Gastrocnemius medialis (tissue), 4 donors: ENCODE measurements at regions not wholly inside any gene's neighbourhood (a gene's known extent, or its start where the extent isn't known, plus 50 kb on each side); places are given as distances from the start of the nearest gene placed in this dataset.

Source experiments
- ATAC-seq, 2 donors: fragments of 150-250 bp; one replicate each; pipeline ENCODE4 v1.9.1; 2016
- DNase-seq, 2 donors: peaks; one replicate each; pipeline ENCODE4 v3.0.0-alpha.2; 2019
- H3K27ac ChIP-seq, 4 donors: fragments of 200-600 bp; sonication (generic); 1 replicate in 1 of 4; 2 replicates in 3 of 4; pipeline ENCODE4 v1.5.1; 2016 to 2018; ENCODE audit warnings: mild to moderate bottlenecking in 2 of 4, moderate library complexity in 1 of 4
- H3K27me3 ChIP-seq, 3 donors: fragments of 200-600 bp; sonication (generic) in 2 of 3; 1 replicate in 1 of 3; 2 replicates in 2 of 3; pipeline versions ENCODE4 v1.5.1 to v1.6.0; 2016 to 2019; ENCODE audit warnings: mild to moderate bottlenecking in 1 of 3, moderate library complexity in 1 of 3
- H3K36me3 ChIP-seq, 2 donors: fragments of 200-600 bp; sonication (generic) in 1 of 2; one replicate each; pipeline ENCODE4 v1.5.1; 2017 to 2018
- H3K4me1 ChIP-seq, 2 donors: fragments of 200-600 bp; sonication (generic) in 1 of 2; one replicate each; pipeline ENCODE4 v1.5.1; 2016 to 2017; ENCODE audit warnings: mild to moderate bottlenecking in 2 of 2
- H3K4me3 ChIP-seq, 4 donors: fragments of 200-600 bp; sonication (generic) in 3 of 4; 1 replicate in 1 of 4; 2 replicates in 3 of 4; pipeline ENCODE4 v1.5.1; 2016 to 2019; ENCODE audit warnings: mild to moderate bottlenecking in 2 of 4
- H3K9me3 ChIP-seq, 3 donors: fragments of 200-600 bp; sonication (generic) in 2 of 3; 1 replicate in 1 of 3; 2 replicates in 2 of 3; pipeline ENCODE4 v1.5.1; 2016 to 2019
- POLR2A ChIP-seq, 2 donors: fragments of 450-650 bp; IDR thresholded peaks; one replicate each; pipeline ENCODE4 v1.6.1; 2017; ENCODE audit warnings: antibody characterized with exemption in 2 of 2, mild to moderate bottlenecking in 2 of 2, moderate library complexity in 2 of 2
- in situ Hi-C, 4 donors: fragments of 200-750 bp; cut with MboI; loops; one replicate each; pipeline versions ENCODE4 v1.15.0 to v1.8.0; 2017; ENCODE audit warnings: low sequenced_read_pairs in 4 of 4
- intact Hi-C: fragments of 100-400 bp; cut with DNase I; formaldehyde crosslinking; loops from one replicate; pipeline ENCODE4 v1.15.1; 2023; ENCODE audit warnings: low total_unique reads
- TF ChIP-seq, protein P1 (sequence below), 5 experiments: fragments of 450-650 bp in 3 of 5; fragments of 200-600 bp in 2 of 5; sonication (generic) in 2 of 5; IDR thresholded peaks in 4 of 5; conservative IDR thresholded peaks in 1 of 5; 1 replicate in 4 of 5; 2 replicates in 1 of 5; pipeline ENCODE4 v1.5.1; 2016 to 2019; ENCODE audit warnings: antibody characterized with exemption in 5 of 5, mild to moderate bottlenecking in 3 of 5, moderate library complexity in 3 of 5

DNA sequence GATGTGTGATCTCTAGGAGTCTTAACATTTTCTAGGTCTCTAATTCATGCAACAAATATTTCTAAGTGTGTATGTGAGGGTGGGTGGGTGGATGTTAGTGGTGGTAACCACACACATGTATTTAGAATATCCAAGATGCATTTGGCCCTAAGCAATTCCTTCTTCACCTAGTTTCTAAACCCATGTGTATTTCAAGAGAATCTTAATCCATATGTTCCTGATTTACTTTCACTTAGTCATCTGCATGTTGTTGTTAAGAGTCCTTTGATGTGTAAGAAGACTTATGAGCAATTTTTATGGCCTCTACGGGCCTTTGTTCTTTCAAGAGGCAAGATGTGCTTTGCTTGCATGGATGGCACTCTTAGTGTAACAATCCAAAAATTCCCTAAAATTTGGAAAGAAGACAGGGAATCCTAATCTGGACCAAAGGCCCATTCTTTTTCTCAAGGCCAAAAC, 282.6 kb downstream of the SPATA31D1 start:
- Histone ChIP-seq H3K9me3 (no peaks in the 10 kb centered on the region), H3K27ac (no peak overlapping the region), H3K36me3 (no peaks in the 10 kb centered on the region), H3K4me3 (no peak overlapping the region), H3K27me3 (no peaks in the 10 kb centered on the region), H3K4me1 (no peaks in the 10 kb centered on the region)
- TF ChIP-seq, protein P1, sequence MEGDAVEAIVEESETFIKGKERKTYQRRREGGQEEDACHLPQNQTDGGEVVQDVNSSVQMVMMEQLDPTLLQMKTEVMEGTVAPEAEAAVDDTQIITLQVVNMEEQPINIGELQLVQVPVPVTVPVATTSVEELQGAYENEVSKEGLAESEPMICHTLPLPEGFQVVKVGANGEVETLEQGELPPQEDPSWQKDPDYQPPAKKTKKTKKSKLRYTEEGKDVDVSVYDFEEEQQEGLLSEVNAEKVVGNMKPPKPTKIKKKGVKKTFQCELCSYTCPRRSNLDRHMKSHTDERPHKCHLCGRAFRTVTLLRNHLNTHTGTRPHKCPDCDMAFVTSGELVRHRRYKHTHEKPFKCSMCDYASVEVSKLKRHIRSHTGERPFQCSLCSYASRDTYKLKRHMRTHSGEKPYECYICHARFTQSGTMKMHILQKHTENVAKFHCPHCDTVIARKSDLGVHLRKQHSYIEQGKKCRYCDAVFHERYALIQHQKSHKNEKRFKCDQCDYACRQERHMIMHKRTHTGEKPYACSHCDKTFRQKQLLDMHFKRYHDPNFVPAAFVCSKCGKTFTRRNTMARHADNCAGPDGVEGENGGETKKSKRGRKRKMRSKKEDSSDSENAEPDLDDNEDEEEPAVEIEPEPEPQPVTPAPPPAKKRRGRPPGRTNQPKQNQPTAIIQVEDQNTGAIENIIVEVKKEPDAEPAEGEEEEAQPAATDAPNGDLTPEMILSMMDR (IDR thresholded peaks at IDR 0.05 in 4 of 5, conservative IDR thresholded peaks at IDR 0.05 in 1 of 5) = no peak
- no peak for TF ChIP-seq POLR2A (IDR thresholded peaks at IDR 0.05)
- DNase-seq = no peak
- ATAC-seq = no peak
- intact Hi-C loops = no loop called here
- in situ Hi-C loops = no loop called here

DNA sequence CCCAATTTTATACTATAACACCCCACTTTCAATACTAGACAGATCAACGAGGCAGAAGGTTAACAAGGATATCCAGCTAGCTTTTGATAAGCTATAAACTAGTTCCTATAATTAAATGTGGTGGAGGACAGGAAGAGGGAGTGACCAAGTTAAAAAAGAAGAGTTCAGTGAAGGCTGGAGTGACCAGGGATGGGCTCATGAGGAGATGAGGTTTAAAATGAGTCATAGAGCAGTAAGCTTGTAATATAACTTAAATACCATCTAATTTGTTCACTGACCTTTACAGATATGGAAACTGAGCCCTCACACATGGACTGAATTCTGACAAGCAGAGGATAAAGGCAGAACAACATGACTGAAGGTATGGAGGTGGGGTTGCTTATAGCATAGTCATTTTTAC, 284.5 kb downstream of the SPATA31D1 start:
- H3K4me3 ChIP-seq = no peak overlapping the region
- H3K4me1 ChIP-seq = no peaks in the 10 kb centered on the region
- in situ Hi-C loops = no loop called here
- no peaks in the 10 kb centered on the region for H3K36me3 ChIP-seq
- no peaks in the 10 kb centered on the region for H3K27me3 ChIP-seq
- DNase-seq (no peak), ATAC-seq (no peak)
- no peak for TF ChIP-seq POLR2A (IDR thresholded peaks at IDR 0.05)
- TF ChIP-seq, protein P1 (IDR thresholded peaks at IDR 0.05 in 4 of 5, conservative IDR thresholded peaks at IDR 0.05 in 1 of 5) = no peak
- H3K27ac ChIP-seq = no peak overlapping the region
- H3K9me3 ChIP-seq = no peaks in the 10 kb centered on the region
- intact Hi-C loops = no loop called here

DNA sequence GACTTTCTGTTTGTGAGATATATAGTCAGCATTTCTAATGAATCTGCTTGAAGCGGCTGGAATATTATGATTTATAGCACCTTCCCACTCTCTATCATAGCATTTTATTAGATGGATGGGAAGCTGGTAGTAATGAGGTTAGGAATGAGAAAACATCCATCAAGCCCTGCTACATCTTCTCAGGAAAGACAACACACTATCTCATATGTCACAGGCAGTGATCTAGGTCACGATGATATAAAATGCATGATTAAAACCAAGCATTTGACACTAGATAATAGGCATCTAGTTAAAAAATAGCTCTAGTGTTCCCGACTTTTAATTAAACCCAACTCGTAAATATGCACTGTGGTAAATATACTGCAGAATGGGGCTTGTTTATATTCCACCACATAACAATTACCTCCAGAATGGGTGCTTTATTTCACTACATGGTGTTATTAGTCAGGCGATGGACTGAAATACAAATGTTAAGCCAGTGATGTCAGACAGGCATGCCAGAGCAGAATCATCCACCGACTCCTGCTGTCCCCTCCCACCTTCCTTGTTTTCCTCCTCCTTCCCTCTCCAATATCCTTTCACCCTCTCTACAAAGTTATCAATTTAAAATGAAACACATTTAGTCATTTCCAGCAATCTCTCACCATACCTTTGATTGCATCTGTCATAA, 286.8 kb downstream of the SPATA31D1 start:
- ATAC-seq (no peak), DNase-seq (no peak)
- no peak overlapping the region for H3K4me3 ChIP-seq
- H3K27ac ChIP-seq = no peak overlapping the region
- H3K36me3 ChIP-seq = no peaks in the 10 kb centered on the region
- intact Hi-C loops = no loop called here
- in situ Hi-C loops = no loop called here
- H3K9me3 ChIP-seq = no peaks in the 10 kb centered on the region
- H3K27me3 ChIP-seq = no peaks in the 10 kb centered on the region
- TF ChIP-seq POLR2A (IDR thresholded peaks at IDR 0.05) = no peak
- TF ChIP-seq, protein P1 (IDR thresholded peaks at IDR 0.05 in 4 of 5, conservative IDR thresholded peaks at IDR 0.05 in 1 of 5) = no peak
- H3K4me1 ChIP-seq = no peaks in the 10 kb centered on the region

DNA sequence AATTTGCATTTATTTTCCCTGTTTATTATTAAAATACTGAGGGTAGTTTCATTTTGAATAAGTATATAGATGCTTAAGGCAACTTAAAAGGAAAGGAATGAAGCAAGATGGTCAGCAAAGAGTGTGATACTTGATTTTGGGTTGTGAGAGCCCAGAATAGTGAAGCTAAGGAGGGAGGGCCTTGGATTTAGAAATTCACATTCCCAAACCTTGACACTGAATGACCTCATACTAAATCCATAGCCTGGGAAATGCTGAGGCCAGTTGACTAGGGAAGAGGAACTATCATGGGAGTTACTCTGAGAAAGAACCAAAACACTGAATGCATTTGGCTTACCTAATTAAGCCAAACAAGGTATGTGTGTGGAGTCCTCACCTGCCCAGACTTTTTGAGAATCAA, 292.5 kb downstream of the SPATA31D1 start:
- no peak overlapping the region for H3K27ac ChIP-seq
- in situ Hi-C loops (no loop called here), intact Hi-C loops (no loop called here)
- DNase-seq = no peak
- TF ChIP-seq POLR2A (IDR thresholded peaks at IDR 0.05) = no peak
- TF ChIP-seq, protein P1 (IDR thresholded peaks at IDR 0.05 in 4 of 5, conservative IDR thresholded peaks at IDR 0.05 in 1 of 5) = no peak
- no peaks in the 10 kb centered on the region for H3K9me3 ChIP-seq
- ATAC-seq = no peak
- no peaks in the 10 kb centered on the region for H3K4me1 ChIP-seq
- H3K27me3 ChIP-seq = no peaks in the 10 kb centered on the region
- H3K36me3 ChIP-seq = no peaks in the 10 kb centered on the region
- no peak overlapping the region for H3K4me3 ChIP-seq

DNA sequence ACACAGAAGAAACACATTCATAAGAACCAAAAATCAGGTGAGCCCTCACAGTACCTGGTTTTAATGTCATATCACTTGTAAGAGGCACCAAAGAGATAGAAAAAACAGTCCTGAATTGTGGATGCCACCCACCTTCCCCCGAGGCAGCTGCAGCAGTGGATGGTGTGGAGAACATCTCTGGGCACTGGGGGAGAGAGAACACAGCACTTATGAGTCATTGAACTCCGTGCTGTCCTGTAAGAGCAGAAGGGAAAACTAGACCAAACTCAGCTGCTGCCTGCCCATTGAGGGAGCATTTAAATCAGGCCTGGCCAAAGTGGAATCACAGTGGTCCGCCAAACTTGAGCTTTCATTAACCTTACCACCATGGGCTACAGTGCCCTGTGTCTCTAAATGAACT, 296.2 kb downstream of the SPATA31D1 start:
- Histone ChIP-seq H3K4me1 (no peaks in the 10 kb centered on the region), H3K27me3 (no peaks in the 10 kb centered on the region), H3K9me3 (peaks cover 0 to 8% (median 0%) of the 10 kb centered on the region in 3 donors), H3K4me3 (no peak overlapping the region), H3K36me3 (no peaks in the 10 kb centered on the region), H3K27ac (no peak overlapping the region)
- DNase-seq = no peak
- no peak for ATAC-seq
- in situ Hi-C loops = no loop called here
- intact Hi-C loops = no loop called here
- TF ChIP-seq POLR2A (IDR thresholded peaks at IDR 0.05) = no peak
- TF ChIP-seq, protein P1 (IDR thresholded peaks at IDR 0.05 in 4 of 5, conservative IDR thresholded peaks at IDR 0.05 in 1 of 5) = no peak
